ENCODE measurements at regions not wholly inside any gene's neighbourhood (a gene's known extent, or its start where the extent isn't known, plus 50 kb on each side); places are given as distances from the start of the nearest gene placed in this dataset.
"Not testable (repeated sequence)": the region's sequence is repeated elsewhere in the genome, so short reads cannot be mapped to it uniquely, and the experiment has no call there.

GRCh38 chr17:36845916-36846315, 91.4 kb upstream of the LHX1 start:
- DNase-seq (ENCODE audit: low read depth in 2 of 2), result no peak

DNA sequence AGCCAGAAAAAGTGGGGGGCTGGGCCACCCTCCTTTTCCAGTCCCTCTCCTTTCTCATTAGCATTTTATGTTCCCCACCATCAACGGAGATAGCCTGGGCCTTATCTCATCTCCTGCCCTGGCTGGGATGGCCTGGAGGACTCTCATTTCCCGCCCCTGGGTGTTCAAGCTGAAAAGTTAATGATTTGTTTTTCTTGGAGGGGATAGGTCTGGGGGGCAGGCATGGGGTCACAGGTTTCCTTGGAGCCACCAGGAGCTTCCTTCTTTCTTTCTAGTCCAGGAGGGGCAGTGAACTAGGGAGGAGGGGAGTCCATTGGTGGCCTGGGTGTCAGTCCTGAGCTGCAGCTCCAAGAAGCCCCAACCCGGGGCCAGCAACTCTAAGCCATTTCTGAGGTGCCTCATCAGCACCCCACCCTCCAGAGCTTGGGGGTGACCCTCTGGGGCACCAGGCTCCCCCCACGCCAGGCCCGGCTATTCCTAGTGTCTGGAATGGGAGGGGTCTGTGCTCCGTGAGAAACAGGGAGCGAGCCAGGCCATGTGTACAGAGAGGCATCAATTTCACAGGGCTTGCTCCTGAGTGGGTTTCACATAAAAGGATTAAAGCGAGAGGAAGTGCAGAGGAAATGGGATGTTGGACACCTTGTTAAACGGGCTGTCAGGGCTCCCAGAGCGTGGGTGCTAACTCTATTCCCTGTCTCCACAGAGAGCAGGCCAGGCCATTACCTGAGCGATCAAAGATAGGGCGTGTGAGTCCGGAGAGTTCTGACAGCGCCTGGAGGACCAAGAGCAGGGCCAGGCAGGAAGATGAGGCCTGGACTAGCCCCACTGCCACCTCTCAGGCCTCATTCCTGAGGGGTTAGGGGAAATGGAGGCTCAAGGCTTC, 90.6 kb upstream of the LHX1 start:
- DNase-seq (ENCODE audit: low read depth in 2 of 2), result no peak

DNA sequence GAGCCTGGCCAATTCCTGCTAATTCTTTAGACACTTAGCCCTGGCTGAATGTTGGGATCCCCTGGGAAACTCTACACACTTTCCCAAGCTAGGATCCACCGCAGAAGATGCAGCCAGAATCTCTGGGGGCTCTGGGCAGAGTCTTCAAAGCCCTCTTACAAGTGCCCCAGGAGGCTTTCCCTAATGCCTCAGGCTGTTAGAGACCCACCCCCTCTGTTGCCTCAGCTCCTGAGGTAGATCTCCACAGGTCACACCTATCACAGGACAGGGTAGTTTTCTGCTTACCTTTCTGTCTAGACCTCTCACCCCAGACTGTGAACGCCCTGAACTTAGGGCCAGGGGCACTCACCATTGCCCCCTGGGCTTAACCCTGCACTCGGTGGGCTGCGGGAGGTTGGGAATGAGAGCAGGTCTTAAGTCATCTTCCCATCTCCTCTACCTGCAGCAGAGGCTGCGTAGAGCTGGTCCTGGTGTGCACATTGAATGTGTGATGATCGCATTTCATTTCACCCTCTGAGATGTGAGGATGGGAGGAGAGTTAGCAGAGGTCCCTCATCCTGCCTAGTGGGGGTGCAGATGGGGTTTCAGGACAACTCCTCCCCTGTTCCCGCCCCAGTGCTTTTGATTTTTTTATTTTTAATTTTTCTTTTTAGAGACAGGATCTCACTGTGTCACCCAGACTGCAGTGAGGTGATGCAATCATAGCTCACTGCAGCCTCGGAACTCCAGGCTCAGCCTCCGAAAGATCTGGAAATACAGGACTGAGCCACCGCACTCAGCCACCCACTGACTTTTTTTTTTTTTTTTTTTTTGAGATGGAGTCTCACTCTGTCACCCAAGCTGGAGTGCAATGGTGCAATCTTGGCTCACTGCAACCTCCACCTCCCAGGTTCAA, 89.0 kb upstream of the LHX1 start:
- DNase-seq (ENCODE audit: low read depth in 2 of 2), result no peak

- not testable (repeated sequence) for DNase-seq (ENCODE audit: low read depth in 2 of 2)
Observed at GRCh38 chr17:36849020-36849419, 88.3 kb upstream of the LHX1 start.

DNA sequence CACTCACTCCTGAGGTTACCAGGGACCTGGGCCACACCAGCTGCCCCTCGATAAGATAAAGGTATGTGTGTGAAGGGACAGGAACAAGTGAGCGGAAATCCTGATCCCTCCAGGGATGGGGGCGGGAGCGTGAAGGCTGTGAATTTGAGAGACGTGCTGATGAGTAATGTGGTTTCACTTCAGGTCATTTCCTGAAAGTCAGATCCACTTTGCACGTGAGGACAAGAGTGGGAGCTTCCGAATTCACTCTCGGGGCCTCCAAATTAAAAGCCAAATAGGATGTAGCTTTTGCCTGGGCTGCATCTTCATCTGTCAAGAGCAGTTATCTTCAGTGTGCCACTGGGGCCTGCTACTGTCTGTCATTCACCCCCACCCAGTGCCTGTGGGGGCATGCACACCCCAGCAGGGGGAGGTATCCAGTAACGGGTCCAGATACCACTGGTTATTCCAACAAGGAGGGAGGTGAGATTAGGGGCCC, 87.4 kb upstream of the LHX1 start:
- DNase-seq (ENCODE audit: low read depth in 2 of 2), result peak; percentile 45 to 46

GRCh38 chr17:36850790-36851189, 86.5 kb upstream of the LHX1 start:
- peak in 1 of 2 donors; percentile 3 for DNase-seq (ENCODE audit: low read depth in 2 of 2)

DNA sequence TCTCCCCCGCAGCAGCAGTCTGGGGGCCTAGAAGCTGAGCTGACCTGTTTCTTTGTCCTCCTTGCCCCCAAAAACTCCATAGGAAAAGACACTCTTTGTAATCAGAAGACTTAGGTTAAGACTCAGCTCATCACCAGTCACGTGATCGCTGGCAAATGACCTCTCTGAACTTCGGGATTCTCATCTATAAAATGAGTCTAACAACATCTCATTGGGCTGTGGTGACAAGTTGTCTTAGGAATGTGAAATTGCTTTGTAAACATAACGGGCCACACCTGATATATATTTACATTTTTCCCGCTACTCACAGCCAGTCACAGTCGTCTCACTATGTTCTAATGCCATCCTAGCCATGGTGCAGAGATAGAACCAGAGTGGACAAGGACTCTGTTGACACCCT, 86.0 kb upstream of the LHX1 start:
- DNase-seq (ENCODE audit: low read depth in 2 of 2), result no peak

GRCh38 chr17:36852478-36852877, 84.8 kb upstream of the LHX1 start:
- not testable (repeated sequence) for DNase-seq (ENCODE audit: low read depth in 2 of 2)

DNA sequence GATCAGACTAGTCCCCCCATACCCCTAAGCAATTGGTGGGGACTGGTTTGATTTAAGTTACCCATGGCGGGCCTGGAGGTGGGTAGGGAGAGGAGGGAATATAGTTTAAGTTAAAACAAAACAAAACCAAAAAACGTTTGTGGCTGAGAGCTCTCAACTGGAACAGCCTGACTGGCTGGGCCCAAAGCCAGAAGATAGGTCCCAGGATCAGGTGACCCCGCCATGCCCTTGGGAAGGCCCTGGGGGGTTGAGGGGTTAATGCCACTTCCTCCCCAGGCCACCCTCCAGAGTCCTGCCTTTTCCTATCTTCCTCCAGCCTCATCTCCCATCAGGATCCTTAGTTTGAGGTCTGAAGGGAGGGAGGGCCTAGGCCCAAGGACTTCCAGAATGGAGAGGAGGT, 82.3 kb upstream of the LHX1 start:
- no peak for DNase-seq (ENCODE audit: low read depth in 2 of 2)

DNA sequence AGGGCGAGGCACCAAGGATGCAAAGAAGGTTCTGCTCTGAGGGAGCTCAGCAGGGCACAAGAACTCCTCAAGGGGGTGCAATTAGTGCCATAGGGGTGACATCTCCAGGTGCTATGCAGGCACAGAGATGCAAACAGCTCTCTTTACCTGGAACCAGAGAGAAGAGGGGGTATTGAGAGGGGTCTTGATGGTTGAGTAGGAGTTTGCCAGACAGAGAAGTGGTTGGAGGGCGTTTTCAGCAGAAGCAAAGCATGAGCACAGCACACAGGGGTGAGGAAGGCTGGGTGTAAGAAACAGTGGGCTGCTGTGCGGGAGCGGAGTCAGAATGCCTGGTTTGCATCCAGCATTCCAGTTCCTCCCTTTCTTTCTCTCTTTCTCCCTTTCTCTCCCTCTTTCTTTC, 81.8 kb upstream of the LHX1 start:
- no peak for DNase-seq (ENCODE audit: low read depth in 2 of 2)

DNA sequence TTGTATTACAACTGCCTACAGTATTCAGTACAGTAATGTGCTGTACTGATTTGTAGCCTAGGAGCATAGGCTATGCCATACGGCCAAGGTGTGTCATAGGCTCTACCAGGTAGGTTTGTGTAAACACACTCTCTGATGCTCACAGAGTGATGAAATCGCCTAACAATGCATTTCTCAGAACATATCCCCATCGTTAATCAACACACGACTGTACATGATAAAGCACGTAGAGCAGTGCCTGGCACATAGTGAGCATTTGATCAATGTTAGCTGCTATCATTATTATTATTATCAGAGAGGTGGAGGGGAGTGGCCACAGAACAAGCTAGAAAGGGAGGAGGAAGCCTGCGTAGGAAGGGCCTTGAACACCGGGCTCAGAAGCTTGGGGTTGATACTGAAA, 81.1 kb upstream of the LHX1 start:
- DNase-seq (ENCODE audit: low read depth in 2 of 2), result no peak

GRCh38 chr17:36856903-36857381, 80.3 kb upstream of the LHX1 start:
- DNase-seq (ENCODE audit: low read depth in 2 of 2), result no peak

GRCh38 chr17:36857698-36858097, 79.6 kb upstream of the LHX1 start:
- no peak for DNase-seq (ENCODE audit: low read depth in 2 of 2)

GRCh38 chr17:36858119-36859002, 78.9 kb upstream of the LHX1 start:
- no peak for DNase-seq (ENCODE audit: low read depth in 2 of 2)

DNA sequence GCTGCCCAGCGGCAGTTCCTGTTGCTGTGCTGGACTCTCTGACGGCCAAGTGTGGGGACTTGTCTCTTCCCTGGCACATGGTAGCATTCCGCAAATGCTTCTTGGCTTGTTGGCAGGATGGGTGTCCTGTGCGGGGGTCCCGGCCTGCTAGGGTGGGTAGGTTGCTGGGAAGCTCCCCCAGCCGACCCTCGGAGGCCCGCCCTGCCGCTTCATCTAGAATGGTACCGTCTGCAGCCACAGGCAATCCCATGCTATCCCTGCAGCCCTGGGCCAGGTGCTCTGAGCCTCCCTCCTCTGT, 78.3 kb upstream of the LHX1 start:
- no peak for DNase-seq (ENCODE audit: low read depth in 2 of 2)

GRCh38 chr17:36859706-36860105, 77.6 kb upstream of the LHX1 start:
- DNase-seq (ENCODE audit: low read depth in 2 of 2), result no peak

- no peak for DNase-seq (ENCODE audit: low read depth in 2 of 2)
Observed at GRCh38 chr17:36861531-36861930, 75.7 kb upstream of the LHX1 start.

DNA sequence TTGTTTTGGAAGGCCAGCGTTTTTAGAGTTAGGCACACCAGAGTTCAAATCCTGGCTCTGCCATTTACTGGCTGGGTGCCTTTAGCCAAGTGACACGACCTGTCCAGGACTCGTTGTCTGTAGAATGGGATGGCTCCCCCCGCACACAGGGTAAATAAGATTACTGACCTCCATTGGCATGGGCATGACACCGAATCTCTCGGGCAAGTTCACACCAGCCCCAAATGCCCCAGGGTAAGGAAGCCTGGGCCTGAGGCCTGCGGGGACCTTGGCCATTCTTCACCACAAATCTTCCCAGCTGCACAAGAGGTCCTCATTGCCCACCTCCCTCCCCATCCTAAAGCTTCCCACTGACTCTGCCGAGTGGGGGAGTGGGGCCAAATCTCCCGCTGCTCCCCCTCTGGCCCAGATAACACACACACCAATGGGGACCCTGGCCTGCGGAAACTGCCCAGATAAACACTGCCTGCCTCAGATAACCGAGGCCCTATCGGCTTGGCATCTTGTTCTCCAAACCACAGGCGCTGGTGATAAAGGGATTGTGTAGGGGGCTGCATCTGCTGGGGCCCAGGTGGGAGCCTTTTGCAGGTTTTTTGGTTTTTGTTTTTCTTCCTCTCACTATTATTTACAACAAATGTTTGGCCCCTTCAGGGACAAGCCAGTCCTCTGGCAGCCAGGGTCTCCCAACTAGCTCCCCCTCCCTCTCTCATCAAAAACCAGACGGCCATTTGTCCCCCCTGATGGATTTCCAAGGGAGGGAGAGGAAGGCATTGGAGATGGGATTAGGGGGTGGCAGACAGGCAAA, 75.0 kb upstream of the LHX1 start:
- no peak for DNase-seq (ENCODE audit: low read depth in 2 of 2)

DNA sequence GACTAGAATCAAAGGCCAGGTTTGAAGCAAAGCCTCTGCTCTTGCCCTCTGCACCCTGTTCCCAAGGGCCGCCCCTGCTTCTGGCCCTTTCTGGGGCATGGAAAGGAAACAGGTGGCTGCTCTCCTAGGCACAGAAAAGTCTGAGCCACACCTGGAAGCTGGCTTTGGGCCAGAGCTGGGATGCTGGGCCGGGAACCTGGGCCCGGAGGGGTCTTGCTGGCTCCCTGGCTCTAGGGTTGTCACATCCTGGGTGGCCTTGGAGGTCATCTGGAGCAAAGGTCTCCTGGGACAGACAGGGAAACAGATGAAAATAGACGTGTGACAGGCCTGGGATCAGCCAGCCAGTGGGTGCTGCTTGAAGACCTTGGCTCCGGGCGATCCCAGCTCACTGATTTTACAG, 74.1 kb upstream of the LHX1 start:
- no peak for DNase-seq (ENCODE audit: low read depth in 2 of 2)

DNA sequence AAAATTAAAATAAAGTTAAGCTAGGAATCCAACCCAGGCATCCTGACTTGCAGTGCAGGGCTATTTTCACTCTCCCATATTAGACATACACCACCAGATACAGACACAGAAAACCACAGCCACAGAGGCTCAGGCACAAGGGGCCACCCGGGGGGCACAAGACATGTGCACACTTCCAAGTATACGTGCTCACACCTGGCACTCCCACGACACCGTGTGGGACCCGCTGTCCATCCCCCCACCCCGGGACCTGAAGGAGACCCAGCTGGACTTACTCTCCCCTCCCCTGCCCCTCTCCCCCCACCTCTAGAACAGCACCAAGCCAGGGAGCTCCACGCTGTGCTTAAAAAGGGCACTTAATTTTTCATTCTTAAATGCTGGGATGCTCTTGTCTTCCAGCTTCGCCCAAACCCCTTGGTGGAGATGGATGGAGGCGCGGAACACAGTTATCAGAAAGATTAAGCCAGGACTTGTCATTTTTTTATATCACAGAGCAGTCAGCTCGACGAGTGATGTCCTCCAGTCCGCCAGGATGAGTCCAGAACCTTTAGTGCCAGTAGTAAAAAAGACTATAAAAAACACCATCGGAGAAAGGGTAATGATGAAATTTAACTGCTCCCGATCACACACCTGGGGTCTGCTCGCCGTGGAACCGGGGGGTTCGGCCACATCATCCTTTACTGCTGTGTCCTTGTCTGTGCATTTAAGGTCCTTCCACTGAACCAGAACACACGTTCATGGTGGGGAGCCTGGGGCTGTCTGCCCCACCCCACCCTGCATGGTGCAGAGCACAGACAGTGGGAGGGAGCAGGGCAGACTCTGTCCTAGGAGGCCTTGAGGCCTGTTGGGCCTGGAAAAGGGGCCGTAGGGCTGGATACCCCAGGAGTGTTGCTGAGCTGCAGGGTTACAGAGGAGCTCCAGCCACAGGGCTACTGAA, 73.3 kb upstream of the LHX1 start:
- no peak for DNase-seq (ENCODE audit: low read depth in 2 of 2)

Data from stimulated activated CD8-positive, alpha-beta memory T cell treated with anti-CD3 and anti-CD28 coated beads, Interleukin-15, amount 100 ng/mL, for 48 hours (primary cell).